ENCODE measurements at regions not wholly inside any gene's neighbourhood (a gene's known extent, or its start where the extent isn't known, plus 50 kb on each side); places are given as distances from the start of the nearest gene placed in this dataset.

DNA sequence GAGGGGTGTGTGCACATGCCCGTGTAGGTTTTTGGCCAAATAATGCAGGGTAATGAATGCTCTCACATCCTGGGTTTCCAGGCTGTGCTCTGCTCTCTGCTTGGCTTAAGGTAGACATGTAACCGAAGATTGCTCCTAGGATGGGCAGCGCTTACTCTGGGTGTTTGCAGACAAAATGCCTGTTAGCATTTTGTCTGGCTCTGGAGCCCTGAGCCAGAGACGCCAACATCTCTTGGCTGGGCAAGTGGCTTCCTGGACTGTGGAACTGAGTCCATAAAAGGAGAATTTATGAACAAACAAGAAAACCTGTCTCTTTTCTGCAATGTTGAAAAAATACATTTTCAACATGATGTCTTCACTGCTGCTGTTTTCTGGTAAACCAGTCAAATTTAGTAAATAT, 96.0 kb upstream of the TSPAN2 start:
- 98% methylated on average over 4 of the region's 4 CpGs for WGBS (ENCODE audit: insufficient coverage)
- Histone ChIP-seq H3K27me3 (replicated peaks in 2 of 5; ENCODE audit: control insufficient read depth in 4 of 5, insufficient read depth in 5 of 5, low read length in 4 of 5) (no peaks in the 10 kb centered on the region), H3K9me3 (ENCODE audit: control extremely low read depth in 1 of 5, control insufficient read depth in 4 of 5, insufficient read depth in 2 of 5, low read depth in 1 of 5, low read length in 4 of 5) (no peaks in the 10 kb centered on the region), H3K27ac (ENCODE audit: insufficient read depth in 1 of 2, low read depth in 1 of 2, low read length in 2 of 2, poor library complexity in 1 of 2, severe bottlenecking in 2 of 2) (no peak overlapping the region), H3K36me3 (ENCODE audit: control insufficient read depth in 4 of 4, insufficient read depth in 4 of 4, low read length in 3 of 4) (no peaks in the 10 kb centered on the region), H3K4me3 (ENCODE audit: control insufficient read depth in 1 of 7, extremely low read depth in 1 of 7, insufficient read depth in 4 of 7, low read depth in 2 of 7, low read length in 6 of 7) (no peak overlapping the region), H3K4me1 (ENCODE audit: control extremely low read depth in 1 of 4, control insufficient read depth in 4 of 4, insufficient read depth in 4 of 4, low read length in 3 of 4) (no peaks in the 10 kb centered on the region)
- DNase-seq, result no peak
- CTCF ChIA-PET, result interaction anchor here (1.6 kb wide), 1 partner anchor 47 kb away, joined by 3 read pairs; no protein-coding TSS in a partner anchor
- POLR2A ChIA-PET, result no interaction called here

DNA sequence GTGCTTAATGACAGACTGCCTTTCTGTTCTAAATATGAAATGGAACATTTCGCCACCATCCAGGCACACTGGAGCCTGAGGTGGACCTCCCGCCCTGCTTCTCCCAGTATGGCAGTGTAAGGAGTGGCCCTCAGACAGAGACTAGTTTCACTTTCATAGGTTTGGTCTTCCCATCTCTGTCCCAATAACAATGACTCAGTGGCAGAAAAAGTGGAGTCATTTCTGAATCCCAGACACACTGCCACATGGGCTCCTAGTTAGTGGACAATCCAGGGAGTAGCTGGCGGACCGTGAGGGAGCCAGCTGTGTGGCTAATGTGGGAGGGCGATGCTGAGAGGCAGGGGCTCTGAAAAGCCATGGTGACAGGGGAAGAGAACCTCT, 95.6 kb upstream of the TSPAN2 start:
- WGBS (ENCODE audit: insufficient coverage), result 100% methylated on average over 5 of the region's 5 CpGs
- Histone ChIP-seq H3K9me3 (ENCODE audit: control extremely low read depth in 1 of 5, control insufficient read depth in 4 of 5, insufficient read depth in 2 of 5, low read depth in 1 of 5, low read length in 4 of 5) (no peaks in the 10 kb centered on the region), H3K4me1 (ENCODE audit: control extremely low read depth in 1 of 4, control insufficient read depth in 4 of 4, insufficient read depth in 4 of 4, low read length in 3 of 4) (no peaks in the 10 kb centered on the region), H3K27ac (ENCODE audit: insufficient read depth in 1 of 2, low read depth in 1 of 2, low read length in 2 of 2, poor library complexity in 1 of 2, severe bottlenecking in 2 of 2) (no peak overlapping the region), H3K4me3 (ENCODE audit: control insufficient read depth in 1 of 7, extremely low read depth in 1 of 7, insufficient read depth in 4 of 7, low read depth in 2 of 7, low read length in 6 of 7) (no peak overlapping the region), H3K36me3 (ENCODE audit: control insufficient read depth in 4 of 4, insufficient read depth in 4 of 4, low read length in 3 of 4) (no peaks in the 10 kb centered on the region), H3K27me3 (replicated peaks in 2 of 5; ENCODE audit: control insufficient read depth in 4 of 5, insufficient read depth in 5 of 5, low read length in 4 of 5) (no peaks in the 10 kb centered on the region)
- ChIA-PET CTCF (interaction anchor here (1.6 kb wide), 1 partner anchor 47 kb away, joined by 3 read pairs; no protein-coding TSS in a partner anchor), POLR2A (no interaction called here)
- no peak for DNase-seq

DNA sequence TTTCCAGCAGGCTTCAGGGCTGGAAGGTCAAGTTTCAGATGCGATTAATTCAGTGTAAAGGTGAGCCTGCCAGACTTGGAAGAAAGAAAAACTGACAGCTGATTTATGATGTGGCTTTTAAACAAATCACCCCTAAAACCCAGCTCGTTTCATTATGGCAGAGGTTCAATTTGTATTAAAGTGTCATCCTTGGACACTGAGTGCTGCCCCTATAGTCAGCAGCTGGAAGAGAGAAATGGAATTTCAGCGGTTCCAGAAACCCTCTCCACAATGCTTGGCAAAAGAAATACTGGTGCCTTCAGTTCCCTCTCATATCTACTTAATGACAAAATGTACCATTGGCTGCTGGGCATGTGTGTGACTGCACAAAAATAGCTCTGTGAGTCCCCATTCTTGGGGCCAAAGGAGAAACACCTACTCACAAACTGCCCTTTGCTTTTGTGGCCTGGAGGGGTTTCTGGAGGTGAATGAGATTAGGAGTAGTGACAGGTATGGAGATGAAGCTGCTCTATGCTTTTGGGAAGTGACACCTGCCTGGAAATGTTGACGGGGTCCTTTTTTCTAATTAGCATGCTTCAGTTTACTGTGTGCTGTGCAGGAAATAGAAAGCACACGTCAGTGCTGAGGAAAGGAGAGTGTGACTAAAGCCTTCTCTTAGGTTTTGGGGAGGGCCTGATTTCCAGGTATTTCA, 95.1 kb upstream of the TSPAN2 start:
- Histone ChIP-seq H3K36me3 (ENCODE audit: control insufficient read depth in 4 of 4, insufficient read depth in 4 of 4, low read length in 3 of 4) (no peaks in the 10 kb centered on the region), H3K27ac (ENCODE audit: insufficient read depth in 1 of 2, low read depth in 1 of 2, low read length in 2 of 2, poor library complexity in 1 of 2, severe bottlenecking in 2 of 2) (no peak overlapping the region), H3K9me3 (ENCODE audit: control extremely low read depth in 1 of 5, control insufficient read depth in 4 of 5, insufficient read depth in 2 of 5, low read depth in 1 of 5, low read length in 4 of 5) (no peaks in the 10 kb centered on the region), H3K27me3 (replicated peaks in 2 of 5; ENCODE audit: control insufficient read depth in 4 of 5, insufficient read depth in 5 of 5, low read length in 4 of 5) (no peaks in the 10 kb centered on the region), H3K4me3 (ENCODE audit: control insufficient read depth in 1 of 7, extremely low read depth in 1 of 7, insufficient read depth in 4 of 7, low read depth in 2 of 7, low read length in 6 of 7) (no peak overlapping the region), H3K4me1 (ENCODE audit: control extremely low read depth in 1 of 4, control insufficient read depth in 4 of 4, insufficient read depth in 4 of 4, low read length in 3 of 4) (no peaks in the 10 kb centered on the region)
- POLR2A ChIA-PET, result no interaction called here
- WGBS (ENCODE audit: insufficient coverage), result 84% methylated on average over 4 of the region's 5 CpGs
- DNase-seq, result no peak
- CTCF ChIA-PET, result interaction anchor here (1.6 kb wide), 1 partner anchor 46 kb away, joined by 3 read pairs; no protein-coding TSS in a partner anchor

- CTCF ChIA-PET, result interaction anchor here (1.6 kb wide), 1 partner anchor 46 kb away, joined by 3 read pairs; no protein-coding TSS in a partner anchor
- H3K27me3 ChIP-seq (replicated peaks in 2 of 5; ENCODE audit: control insufficient read depth in 4 of 5, insufficient read depth in 5 of 5, low read length in 4 of 5), result no peaks in the 10 kb centered on the region
- H3K4me1 ChIP-seq (ENCODE audit: control extremely low read depth in 1 of 4, control insufficient read depth in 4 of 4, insufficient read depth in 4 of 4, low read length in 3 of 4), result no peaks in the 10 kb centered on the region
- H3K9me3 ChIP-seq (ENCODE audit: control extremely low read depth in 1 of 5, control insufficient read depth in 4 of 5, insufficient read depth in 2 of 5, low read depth in 1 of 5, low read length in 4 of 5), result no peaks in the 10 kb centered on the region
- H3K4me3 ChIP-seq (ENCODE audit: control insufficient read depth in 1 of 7, extremely low read depth in 1 of 7, insufficient read depth in 4 of 7, low read depth in 2 of 7, low read length in 6 of 7), result no peak overlapping the region
- H3K36me3 ChIP-seq (ENCODE audit: control insufficient read depth in 4 of 4, insufficient read depth in 4 of 4, low read length in 3 of 4), result no peaks in the 10 kb centered on the region
- WGBS (ENCODE audit: insufficient coverage), result 84% methylated on average over 5 of the region's 8 CpGs
- POLR2A ChIA-PET, result no interaction called here
- no peak for DNase-seq
- no peak overlapping the region for H3K27ac ChIP-seq (ENCODE audit: insufficient read depth in 1 of 2, low read depth in 1 of 2, low read length in 2 of 2, poor library complexity in 1 of 2, severe bottlenecking in 2 of 2)
Observed at GRCh38 chr1:115183721-115184259, 94.5 kb upstream of the TSPAN2 start.

DNA sequence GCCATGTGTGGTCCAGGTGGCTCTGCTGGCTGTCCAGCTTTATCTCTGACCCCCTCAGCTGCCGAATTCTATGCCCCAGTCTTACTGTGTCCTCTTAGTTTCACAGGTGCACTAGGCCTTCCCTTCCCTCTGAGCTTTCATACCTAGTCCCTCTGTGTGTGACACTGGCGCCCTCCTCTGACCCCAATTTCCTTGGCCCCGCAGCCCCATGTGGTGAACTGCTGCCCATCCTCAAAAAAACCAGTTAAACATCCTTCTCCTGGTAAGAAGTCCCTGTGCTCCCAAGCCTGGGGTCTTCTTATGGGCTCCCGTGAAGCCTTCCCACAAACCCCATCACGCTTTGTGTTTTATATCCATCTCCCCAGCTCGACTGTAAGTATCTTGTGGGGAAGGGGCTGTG, 93.9 kb upstream of the TSPAN2 start:
- Histone ChIP-seq H3K27ac (ENCODE audit: insufficient read depth in 1 of 2, low read depth in 1 of 2, low read length in 2 of 2, poor library complexity in 1 of 2, severe bottlenecking in 2 of 2) (no peak overlapping the region), H3K4me1 (ENCODE audit: control extremely low read depth in 1 of 4, control insufficient read depth in 4 of 4, insufficient read depth in 4 of 4, low read length in 3 of 4) (no peaks in the 10 kb centered on the region), H3K9me3 (ENCODE audit: control extremely low read depth in 1 of 5, control insufficient read depth in 4 of 5, insufficient read depth in 2 of 5, low read depth in 1 of 5, low read length in 4 of 5) (no peaks in the 10 kb centered on the region), H3K4me3 (ENCODE audit: control insufficient read depth in 1 of 7, extremely low read depth in 1 of 7, insufficient read depth in 4 of 7, low read depth in 2 of 7, low read length in 6 of 7) (no peak overlapping the region), H3K27me3 (replicated peaks in 2 of 5; ENCODE audit: control insufficient read depth in 4 of 5, insufficient read depth in 5 of 5, low read length in 4 of 5) (no peaks in the 10 kb centered on the region), H3K36me3 (ENCODE audit: control insufficient read depth in 4 of 4, insufficient read depth in 4 of 4, low read length in 3 of 4) (no peaks in the 10 kb centered on the region)
- no peak for DNase-seq
- 96% methylated on average over 4 of the region's 6 CpGs for WGBS (ENCODE audit: insufficient coverage)
- ChIA-PET CTCF (no interaction called here), POLR2A (no interaction called here)

- Histone ChIP-seq H3K27me3 (replicated peaks in 2 of 5; ENCODE audit: control insufficient read depth in 4 of 5, insufficient read depth in 5 of 5, low read length in 4 of 5) (no peaks in the 10 kb centered on the region), H3K4me3 (ENCODE audit: control insufficient read depth in 1 of 7, extremely low read depth in 1 of 7, insufficient read depth in 4 of 7, low read depth in 2 of 7, low read length in 6 of 7) (no peak overlapping the region), H3K4me1 (ENCODE audit: control extremely low read depth in 1 of 4, control insufficient read depth in 4 of 4, insufficient read depth in 4 of 4, low read length in 3 of 4) (no peaks in the 10 kb centered on the region), H3K27ac (ENCODE audit: insufficient read depth in 1 of 2, low read depth in 1 of 2, low read length in 2 of 2, poor library complexity in 1 of 2, severe bottlenecking in 2 of 2) (no peak overlapping the region), H3K36me3 (ENCODE audit: control insufficient read depth in 4 of 4, insufficient read depth in 4 of 4, low read length in 3 of 4) (no peaks in the 10 kb centered on the region), H3K9me3 (ENCODE audit: control extremely low read depth in 1 of 5, control insufficient read depth in 4 of 5, insufficient read depth in 2 of 5, low read depth in 1 of 5, low read length in 4 of 5) (no peaks in the 10 kb centered on the region)
- WGBS (ENCODE audit: insufficient coverage), result 100% methylated on average over 4 of the region's 7 CpGs
- POLR2A ChIA-PET, result no interaction called here
- DNase-seq, result no peak
- CTCF ChIA-PET, result no interaction called here
Observed at GRCh38 chr1:115182012-115182715, 92.9 kb upstream of the TSPAN2 start.

GRCh38 chr1:115181231-115181630, 91.9 kb upstream of the TSPAN2 start:
- 100% methylated on average over 4 of the region's 4 CpGs for WGBS (ENCODE audit: insufficient coverage)
- Histone ChIP-seq H3K27me3 (replicated peaks in 2 of 5; ENCODE audit: control insufficient read depth in 4 of 5, insufficient read depth in 5 of 5, low read length in 4 of 5) (no peaks in the 10 kb centered on the region), H3K4me3 (ENCODE audit: control insufficient read depth in 1 of 7, extremely low read depth in 1 of 7, insufficient read depth in 4 of 7, low read depth in 2 of 7, low read length in 6 of 7) (no peak overlapping the region), H3K4me1 (ENCODE audit: control extremely low read depth in 1 of 4, control insufficient read depth in 4 of 4, insufficient read depth in 4 of 4, low read length in 3 of 4) (no peaks in the 10 kb centered on the region), H3K36me3 (ENCODE audit: control insufficient read depth in 4 of 4, insufficient read depth in 4 of 4, low read length in 3 of 4) (no peaks in the 10 kb centered on the region), H3K27ac (ENCODE audit: insufficient read depth in 1 of 2, low read depth in 1 of 2, low read length in 2 of 2, poor library complexity in 1 of 2, severe bottlenecking in 2 of 2) (no peak overlapping the region), H3K9me3 (ENCODE audit: control extremely low read depth in 1 of 5, control insufficient read depth in 4 of 5, insufficient read depth in 2 of 5, low read depth in 1 of 5, low read length in 4 of 5) (no peaks in the 10 kb centered on the region)
- DNase-seq, result no peak
- ChIA-PET CTCF (no interaction called here), POLR2A (no interaction called here)

Data from common myeloid progenitor, CD34-positive (primary cell).